Adrenal gland (tissue), 5 donors: ENCODE measurements at regions not wholly inside any gene's neighbourhood (a gene's known extent, or its start where the extent isn't known, plus 50 kb on each side); places are given as distances from the start of the nearest gene placed in this dataset.

ENCODE experiments used
- POLR2A ChIP-seq, 2 donors: fragments of 450-650 bp; IDR thresholded peaks; one replicate each; pipeline ENCODE4 v1.6.1; 2017; ENCODE audit warnings: antibody characterized with exemption in 2 of 2, mild to moderate bottlenecking in 2 of 2, moderate library complexity in 1 of 2
- TF ChIP-seq, protein P1 (sequence below), 6 experiments: fragments of 450-650 bp in 4 of 6; fragments of 200-600 bp in 2 of 6; sonication (generic) in 1 of 6; IDR thresholded peaks; 1 replicate in 5 of 6; 2 replicates in 1 of 6; pipeline versions ENCODE4 v1.5.1 to v1.8.0; 2016 to 2021; ENCODE audit warnings: antibody characterized with exemption in 6 of 6, mild to moderate bottlenecking in 2 of 6, moderate library complexity in 1 of 6
- donor health status: DM: no; HTN: no; CAD: no.

DNA sequence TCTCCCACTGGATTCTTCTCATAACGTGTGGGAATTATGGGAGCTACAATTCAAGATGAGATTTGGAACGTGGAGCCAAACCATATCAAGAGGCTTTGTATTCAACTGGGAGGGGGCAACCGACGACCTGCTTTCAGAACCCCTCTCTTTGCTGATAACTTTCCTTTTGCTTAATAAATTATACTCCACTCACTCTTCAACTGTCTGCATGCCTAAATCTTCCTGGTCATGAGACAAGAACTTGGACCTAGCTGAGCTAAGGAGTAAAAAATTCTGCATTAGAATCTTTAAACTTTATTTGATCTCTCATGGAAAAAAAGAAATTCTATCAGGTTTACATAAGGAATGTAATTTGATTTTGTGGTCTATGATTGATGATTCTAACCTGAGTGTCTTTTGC, 86.7 kb upstream of the CYYR1 start:
- TF ChIP-seq, protein P1, sequence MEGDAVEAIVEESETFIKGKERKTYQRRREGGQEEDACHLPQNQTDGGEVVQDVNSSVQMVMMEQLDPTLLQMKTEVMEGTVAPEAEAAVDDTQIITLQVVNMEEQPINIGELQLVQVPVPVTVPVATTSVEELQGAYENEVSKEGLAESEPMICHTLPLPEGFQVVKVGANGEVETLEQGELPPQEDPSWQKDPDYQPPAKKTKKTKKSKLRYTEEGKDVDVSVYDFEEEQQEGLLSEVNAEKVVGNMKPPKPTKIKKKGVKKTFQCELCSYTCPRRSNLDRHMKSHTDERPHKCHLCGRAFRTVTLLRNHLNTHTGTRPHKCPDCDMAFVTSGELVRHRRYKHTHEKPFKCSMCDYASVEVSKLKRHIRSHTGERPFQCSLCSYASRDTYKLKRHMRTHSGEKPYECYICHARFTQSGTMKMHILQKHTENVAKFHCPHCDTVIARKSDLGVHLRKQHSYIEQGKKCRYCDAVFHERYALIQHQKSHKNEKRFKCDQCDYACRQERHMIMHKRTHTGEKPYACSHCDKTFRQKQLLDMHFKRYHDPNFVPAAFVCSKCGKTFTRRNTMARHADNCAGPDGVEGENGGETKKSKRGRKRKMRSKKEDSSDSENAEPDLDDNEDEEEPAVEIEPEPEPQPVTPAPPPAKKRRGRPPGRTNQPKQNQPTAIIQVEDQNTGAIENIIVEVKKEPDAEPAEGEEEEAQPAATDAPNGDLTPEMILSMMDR (IDR thresholded peaks at IDR 0.05): no peak
- TF ChIP-seq POLR2A (IDR thresholded peaks at IDR 0.05): no peak
